ENCODE measurements at regions not wholly inside any gene's neighbourhood (a gene's known extent, or its start where the extent isn't known, plus 50 kb on each side); places are given as distances from the start of the nearest gene placed in this dataset.

DNA sequence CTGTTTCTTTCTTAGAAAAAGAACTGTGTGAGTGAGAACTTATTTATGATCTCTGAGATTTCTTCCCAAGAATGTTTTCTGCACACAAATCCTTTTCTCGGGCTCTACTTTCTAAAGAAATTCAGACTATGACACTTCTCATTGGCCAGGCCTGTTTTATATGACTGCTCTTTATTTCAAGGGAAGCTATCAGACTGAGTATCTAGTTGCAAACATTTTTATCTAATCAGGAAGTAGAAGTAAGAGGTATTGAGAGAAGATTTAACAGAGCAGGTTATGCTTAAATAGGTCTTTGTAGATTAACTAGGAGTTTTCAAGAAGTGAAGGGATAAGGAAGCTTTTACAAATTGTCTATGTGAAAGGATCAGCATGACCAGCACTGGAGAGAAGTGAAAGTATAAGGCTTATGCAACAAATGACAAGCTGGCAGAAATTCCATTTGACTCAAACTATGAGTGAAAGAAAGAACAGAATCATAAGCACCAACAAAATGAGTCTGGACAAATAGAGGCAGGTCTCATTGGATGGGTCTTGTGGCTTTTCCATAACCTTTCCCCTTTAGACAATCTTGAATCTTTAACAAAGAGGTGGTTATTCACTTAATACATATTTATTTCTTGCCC is 71.9 kb upstream of the CHL1 start:
- no peak overlapping the region for H3K27ac Mint-ChIP-seq (ENCODE audit: unreplicated experiment)
- TF ChIP-seq, protein P1, sequence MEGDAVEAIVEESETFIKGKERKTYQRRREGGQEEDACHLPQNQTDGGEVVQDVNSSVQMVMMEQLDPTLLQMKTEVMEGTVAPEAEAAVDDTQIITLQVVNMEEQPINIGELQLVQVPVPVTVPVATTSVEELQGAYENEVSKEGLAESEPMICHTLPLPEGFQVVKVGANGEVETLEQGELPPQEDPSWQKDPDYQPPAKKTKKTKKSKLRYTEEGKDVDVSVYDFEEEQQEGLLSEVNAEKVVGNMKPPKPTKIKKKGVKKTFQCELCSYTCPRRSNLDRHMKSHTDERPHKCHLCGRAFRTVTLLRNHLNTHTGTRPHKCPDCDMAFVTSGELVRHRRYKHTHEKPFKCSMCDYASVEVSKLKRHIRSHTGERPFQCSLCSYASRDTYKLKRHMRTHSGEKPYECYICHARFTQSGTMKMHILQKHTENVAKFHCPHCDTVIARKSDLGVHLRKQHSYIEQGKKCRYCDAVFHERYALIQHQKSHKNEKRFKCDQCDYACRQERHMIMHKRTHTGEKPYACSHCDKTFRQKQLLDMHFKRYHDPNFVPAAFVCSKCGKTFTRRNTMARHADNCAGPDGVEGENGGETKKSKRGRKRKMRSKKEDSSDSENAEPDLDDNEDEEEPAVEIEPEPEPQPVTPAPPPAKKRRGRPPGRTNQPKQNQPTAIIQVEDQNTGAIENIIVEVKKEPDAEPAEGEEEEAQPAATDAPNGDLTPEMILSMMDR (IDR thresholded peaks at IDR 0.05; ENCODE audit: insufficient read depth in 1 of 2, low read depth in 1 of 2, low read length in 1 of 2, severe bottlenecking in 1 of 2, unreplicated experiment in 1 of 2), result no peak
- no peaks in the 10 kb centered on the region for H3K9me3 ChIP-seq
- CTCF ChIA-PET, result no interaction called here
- DNase-seq, result no peak
- no peaks in the 10 kb centered on the region for H3K36me3 ChIP-seq (ENCODE audit: control insufficient read depth, insufficient read depth, low read length)
- intact Hi-C loops (cut with micrococcal nuclease; ENCODE audit: unreplicated experiment), result no loop called here
- H3K9me3 Mint-ChIP-seq (ENCODE audit: unreplicated experiment), result no peaks in the 10 kb centered on the region
- BruUV-seq (replicated peaks), result no TSS peak
- no peaks in the 10 kb centered on the region for H3K4me1 Mint-ChIP-seq (ENCODE audit: low read depth, unreplicated experiment)
- no peak overlapping the region for H3K4me3 Mint-ChIP-seq (ENCODE audit: unreplicated experiment)
- POLR2A ChIA-PET, result no interaction called here
- H3K36me3 Mint-ChIP-seq (ENCODE audit: insufficient read depth, unreplicated experiment), result no peaks in the 10 kb centered on the region
- no peak overlapping the region for H3K4me3 ChIP-seq (ENCODE audit: low read depth, low read length)
- no peaks in the 10 kb centered on the region for H3K4me1 ChIP-seq
- no peaks in the 10 kb centered on the region for H3K27me3 ChIP-seq (replicated peaks; ENCODE audit: control insufficient read depth, insufficient read depth, low read length)
- peaks cover 3% of the 10 kb centered on the region for H3K27me3 Mint-ChIP-seq (ENCODE audit: insufficient read depth, unreplicated experiment)

DNA sequence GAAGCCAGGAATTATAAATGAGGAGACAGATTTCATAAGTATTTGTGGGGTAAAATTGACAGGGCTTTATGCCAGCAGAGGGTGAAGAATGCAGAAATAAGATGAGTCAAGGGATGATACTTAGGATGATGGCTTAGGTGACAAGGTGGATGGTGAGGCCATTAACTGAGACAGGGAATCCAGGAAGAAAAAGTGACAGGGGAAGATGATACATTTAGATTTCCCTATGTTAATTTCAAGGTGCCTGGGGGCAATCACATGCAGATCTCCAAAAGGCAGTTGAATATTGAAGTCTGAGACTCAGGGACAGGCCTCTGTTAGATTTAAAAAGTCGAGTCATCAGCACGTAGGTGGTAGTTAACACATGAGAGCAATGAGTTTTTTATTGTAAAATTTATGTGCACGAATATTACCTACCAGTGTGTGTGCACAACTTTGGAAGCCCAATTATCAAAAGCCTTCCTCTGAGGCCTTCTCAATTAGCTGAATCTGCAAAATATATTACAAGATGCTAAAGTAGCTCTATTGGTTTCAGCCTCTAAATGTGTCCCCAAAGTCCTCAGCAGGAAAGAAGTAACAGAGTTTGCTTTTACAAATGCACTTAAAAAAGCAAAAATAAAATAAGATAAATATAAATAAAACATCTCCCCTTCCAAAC is 67.9 kb upstream of the CHL1 start:
- TF ChIP-seq, protein P1 (IDR thresholded peaks at IDR 0.05; ENCODE audit: insufficient read depth in 1 of 2, low read depth in 1 of 2, low read length in 1 of 2, severe bottlenecking in 1 of 2, unreplicated experiment in 1 of 2), result no peak
- CTCF ChIA-PET, result no interaction called here
- Mint-ChIP-seq H3K27me3 (ENCODE audit: insufficient read depth, unreplicated experiment) (peaks cover 3% of the 10 kb centered on the region), H3K27ac (ENCODE audit: unreplicated experiment) (no peak overlapping the region), H3K36me3 (ENCODE audit: insufficient read depth, unreplicated experiment) (no peaks in the 10 kb centered on the region), H3K9me3 (ENCODE audit: unreplicated experiment) (no peaks in the 10 kb centered on the region), H3K4me1 (ENCODE audit: low read depth, unreplicated experiment) (no peaks in the 10 kb centered on the region), H3K4me3 (ENCODE audit: unreplicated experiment) (no peak overlapping the region)
- Histone ChIP-seq H3K9me3 (no peaks in the 10 kb centered on the region), H3K4me3 (ENCODE audit: low read depth, low read length) (no peak overlapping the region), H3K4me1 (no peaks in the 10 kb centered on the region), H3K27me3 (replicated peaks; ENCODE audit: control insufficient read depth, insufficient read depth, low read length) (no peaks in the 10 kb centered on the region), H3K36me3 (ENCODE audit: control insufficient read depth, insufficient read depth, low read length) (no peaks in the 10 kb centered on the region)
- no peak for DNase-seq
- intact Hi-C loops (cut with micrococcal nuclease; ENCODE audit: unreplicated experiment), result no loop called here
- POLR2A ChIA-PET, result no interaction called here
- no TSS peak for BruUV-seq (replicated peaks)

DNA sequence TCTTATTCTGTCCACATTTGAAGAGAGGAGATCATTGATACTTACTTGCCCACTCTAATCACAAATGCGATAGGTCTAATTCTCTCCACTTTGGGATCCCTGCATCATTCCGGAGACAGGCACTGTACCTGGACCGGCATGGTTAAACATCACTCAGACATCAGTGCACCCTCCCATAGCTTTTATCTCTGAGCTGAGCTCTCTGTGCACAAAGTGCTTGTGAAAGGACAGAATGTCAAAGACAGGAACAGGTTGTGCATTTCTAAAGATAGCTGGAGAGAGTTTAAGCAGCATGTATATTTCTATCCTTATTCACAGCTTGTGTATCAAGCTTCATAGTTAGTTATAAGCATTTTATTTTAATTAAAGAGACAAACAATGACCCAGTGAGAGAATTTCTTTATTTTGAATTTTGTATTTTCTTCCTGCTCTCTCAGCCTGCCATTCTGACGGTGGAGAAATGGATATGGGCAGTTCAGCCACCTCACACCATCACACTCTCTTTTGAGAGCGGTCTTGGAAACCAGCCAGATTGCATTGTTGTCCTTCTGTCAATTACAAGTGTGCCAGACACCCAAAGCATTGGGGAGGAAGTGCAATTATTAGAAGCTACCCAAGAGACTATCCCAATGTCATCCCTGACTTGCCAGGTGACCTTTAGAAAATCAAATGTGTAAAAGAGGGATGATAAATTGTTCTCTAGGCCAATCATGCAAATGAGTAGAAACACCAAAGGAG is 65.2 kb upstream of the CHL1 start:
- Histone ChIP-seq H3K4me3 (ENCODE audit: low read depth, low read length) (no peak overlapping the region), H3K4me1 (no peaks in the 10 kb centered on the region), H3K36me3 (ENCODE audit: control insufficient read depth, insufficient read depth, low read length) (no peaks in the 10 kb centered on the region), H3K27me3 (replicated peaks; ENCODE audit: control insufficient read depth, insufficient read depth, low read length) (no peaks in the 10 kb centered on the region), H3K9me3 (no peaks in the 10 kb centered on the region)
- Mint-ChIP-seq H3K36me3 (ENCODE audit: insufficient read depth, unreplicated experiment) (no peaks in the 10 kb centered on the region), H3K4me1 (ENCODE audit: low read depth, unreplicated experiment) (no peaks in the 10 kb centered on the region), H3K27me3 (ENCODE audit: insufficient read depth, unreplicated experiment) (peaks cover 2% of the 10 kb centered on the region), H3K4me3 (ENCODE audit: unreplicated experiment) (no peak overlapping the region), H3K9me3 (ENCODE audit: unreplicated experiment) (no peaks in the 10 kb centered on the region), H3K27ac (ENCODE audit: unreplicated experiment) (no peak overlapping the region)
- CTCF ChIA-PET, result no interaction called here
- no TSS peak for BruUV-seq (replicated peaks)
- TF ChIP-seq, protein P1 (IDR thresholded peaks at IDR 0.05; ENCODE audit: insufficient read depth in 1 of 2, low read depth in 1 of 2, low read length in 1 of 2, severe bottlenecking in 1 of 2, unreplicated experiment in 1 of 2), result no peak
- intact Hi-C loops (cut with micrococcal nuclease; ENCODE audit: unreplicated experiment), result no loop called here
- no peak for DNase-seq
- POLR2A ChIA-PET, result no interaction called here

Data from Caco-2 (cell line).